Activated T-helper 1 cell treated with Interleukin-2 at 50 U/mL for 16 hours (primary cell): ENCODE measurements at regions not wholly inside any gene's neighbourhood (a gene's known extent, or its start where the extent isn't known, plus 50 kb on each side); places are given as distances from the start of the nearest gene placed in this dataset.

ENCODE experiments used
- DNase-seq: peaks from one replicate; pipeline ENCODE4 v3.0.0-alpha.2; 2020; ENCODE audit warnings: low read depth

DNA sequence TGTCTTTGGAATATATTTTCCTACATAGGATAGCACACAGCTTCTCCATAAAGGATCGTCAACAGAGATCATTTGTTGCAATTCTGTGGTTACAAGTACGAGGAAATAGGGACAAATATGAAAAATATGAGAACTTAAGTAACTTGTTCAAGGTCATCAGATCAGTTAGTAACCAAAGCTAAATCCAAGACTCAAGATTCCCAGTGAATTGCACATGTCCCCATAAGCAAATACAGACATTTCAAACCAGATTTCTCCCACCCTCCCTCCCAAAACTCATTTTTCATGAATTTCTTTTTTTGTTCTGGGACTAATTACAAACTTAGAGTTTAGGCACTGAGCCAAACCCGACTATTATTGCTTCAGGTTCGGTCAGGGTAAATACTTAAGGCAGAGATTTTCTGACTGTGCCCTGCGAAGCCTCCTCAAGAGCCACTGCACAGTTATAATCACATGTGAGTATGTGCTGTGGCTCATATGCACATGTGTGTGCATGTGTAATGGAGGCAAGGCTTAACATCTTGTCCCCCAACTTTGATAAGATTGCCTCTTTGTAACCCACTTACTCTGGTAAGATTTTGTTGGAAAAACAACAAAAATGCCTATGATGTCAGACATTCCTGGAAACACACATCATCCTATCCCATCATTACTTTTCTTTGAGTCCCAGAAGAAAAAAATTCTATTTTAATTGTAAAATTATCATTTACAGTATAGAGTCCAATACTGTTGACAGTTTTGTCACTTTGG is 216.2 kb downstream of the CD83 start:
- DNase-seq, result no peak

GRCh38 chr6:14335071-14335470 is 217.5 kb downstream of the CD83 start:
- no peak for DNase-seq

DNA sequence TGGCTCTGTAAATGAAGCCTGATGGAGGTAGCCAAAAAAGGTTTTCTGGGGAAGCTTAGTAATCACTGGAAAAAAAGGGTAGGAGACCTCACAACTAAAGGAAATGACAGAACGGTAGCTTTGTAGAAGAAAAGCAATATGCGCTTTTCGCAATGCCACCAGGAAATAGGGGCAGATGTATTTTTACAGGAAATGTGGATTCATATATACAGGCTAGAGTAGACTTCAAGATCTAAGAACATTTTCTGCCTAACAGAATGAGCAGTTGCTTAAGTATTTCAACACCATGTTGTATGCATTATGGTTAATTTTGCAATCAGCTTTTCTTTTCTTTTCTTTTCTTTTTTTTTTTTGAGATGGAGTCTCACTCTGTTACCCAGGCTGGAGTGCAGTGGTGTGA is 219.6 kb downstream of the CD83 start:
- DNase-seq, result no peak

DNA sequence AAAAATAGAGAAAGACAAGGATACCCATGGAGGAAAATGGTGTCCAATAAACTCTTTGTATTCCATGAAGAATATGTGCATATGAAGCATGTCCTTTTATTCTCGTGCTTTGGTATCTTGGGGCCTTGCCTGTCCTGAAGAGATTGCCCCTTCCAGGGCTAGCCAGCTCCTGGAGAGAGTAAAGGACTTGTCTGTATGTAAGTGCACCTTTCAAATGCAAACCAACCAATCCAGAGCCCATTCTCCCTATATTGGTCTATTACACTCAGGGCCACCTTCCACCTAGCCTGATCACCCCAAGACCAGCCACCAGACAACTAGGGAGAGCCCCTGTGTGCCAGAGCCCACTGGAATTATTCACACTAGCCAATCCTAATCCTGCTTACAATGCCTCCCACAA is 221.6 kb downstream of the CD83 start:
- no peak for DNase-seq

DNA sequence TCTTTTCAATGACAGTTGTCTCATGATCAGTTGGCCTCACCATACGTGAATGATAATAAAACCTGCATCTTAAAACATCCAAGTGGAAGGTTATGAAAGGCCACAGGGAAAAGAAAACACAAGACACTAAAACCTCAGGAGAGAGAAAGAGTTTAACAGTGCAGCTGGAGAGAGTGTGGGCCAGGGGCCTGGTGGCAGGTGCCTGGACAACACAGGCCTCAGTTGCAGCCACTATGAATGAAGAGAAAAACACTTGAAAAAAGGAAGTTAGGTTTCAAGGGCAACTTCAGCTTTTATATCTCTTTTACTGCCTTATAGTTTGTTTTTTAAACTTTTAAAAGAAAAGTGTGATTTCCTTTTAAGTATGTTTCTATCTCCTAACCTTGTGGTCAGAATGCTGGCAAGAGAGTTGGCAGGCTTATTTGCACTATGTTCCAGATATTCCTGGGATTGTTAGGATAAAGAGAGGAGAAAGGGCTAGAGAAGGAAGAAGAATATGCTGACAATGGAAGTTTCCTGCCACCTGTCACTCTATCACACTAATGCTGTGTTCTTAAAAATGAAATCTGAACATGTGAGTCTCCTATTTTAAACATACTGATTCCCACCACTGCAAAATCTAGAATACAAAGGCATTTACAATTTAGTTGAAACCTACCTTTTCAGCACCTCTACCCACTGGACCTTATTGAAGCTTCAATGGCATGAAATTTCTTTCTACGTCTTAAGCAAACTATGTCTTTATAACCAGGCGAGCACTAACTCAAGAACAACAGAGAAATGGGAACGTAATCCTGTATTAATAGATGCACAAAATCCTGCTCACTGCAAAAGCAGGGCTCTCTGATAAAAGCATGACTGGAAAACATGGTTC is 222.4 kb downstream of the CD83 start:
- DNase-seq, result no peak

GRCh38 chr6:14344486-14344885 is 226.9 kb downstream of the CD83 start:
- DNase-seq, result no peak

DNA sequence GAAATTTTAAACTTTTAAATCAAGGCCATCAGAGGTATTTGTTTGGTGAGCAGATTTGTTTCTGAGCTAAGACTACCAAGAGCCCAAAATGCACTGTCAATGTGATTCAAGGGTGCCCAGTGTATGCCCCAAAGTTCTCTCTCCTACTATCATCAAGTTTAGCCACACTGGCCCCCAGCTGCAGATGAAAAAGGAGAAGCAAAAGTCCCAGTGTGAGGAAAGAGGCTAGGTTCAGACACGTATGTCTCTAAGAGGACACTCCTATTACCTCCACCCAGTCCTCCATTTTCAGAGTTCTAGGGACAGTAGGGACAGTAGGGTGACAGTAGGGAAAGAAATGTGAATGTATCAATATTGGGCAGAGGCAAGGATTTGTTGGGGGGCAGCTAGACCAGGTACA is 230.8 kb downstream of the CD83 start:
- DNase-seq, result no peak

DNA sequence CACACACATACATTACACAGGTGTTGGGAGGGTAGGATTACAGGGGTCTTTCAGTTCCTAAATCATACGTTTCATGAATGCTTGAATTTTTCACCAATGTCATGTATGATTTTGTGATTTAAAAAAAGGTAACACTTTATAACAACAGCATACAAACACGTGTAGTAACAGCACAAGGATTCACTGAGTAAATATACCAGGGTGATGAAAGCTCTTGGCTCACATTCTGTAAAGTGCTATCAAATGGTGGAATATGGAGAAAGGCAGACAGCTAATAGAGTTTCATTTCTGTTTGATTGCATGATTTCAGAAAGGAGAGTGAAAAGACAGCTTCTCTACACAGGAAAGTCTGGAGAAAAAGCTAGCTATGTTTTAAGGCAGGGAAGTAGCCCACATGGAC is 231.9 kb downstream of the CD83 start:
- DNase-seq, result no peak

GRCh38 chr6:14350210-14350609 is 232.6 kb downstream of the CD83 start:
- DNase-seq, result no peak

DNA sequence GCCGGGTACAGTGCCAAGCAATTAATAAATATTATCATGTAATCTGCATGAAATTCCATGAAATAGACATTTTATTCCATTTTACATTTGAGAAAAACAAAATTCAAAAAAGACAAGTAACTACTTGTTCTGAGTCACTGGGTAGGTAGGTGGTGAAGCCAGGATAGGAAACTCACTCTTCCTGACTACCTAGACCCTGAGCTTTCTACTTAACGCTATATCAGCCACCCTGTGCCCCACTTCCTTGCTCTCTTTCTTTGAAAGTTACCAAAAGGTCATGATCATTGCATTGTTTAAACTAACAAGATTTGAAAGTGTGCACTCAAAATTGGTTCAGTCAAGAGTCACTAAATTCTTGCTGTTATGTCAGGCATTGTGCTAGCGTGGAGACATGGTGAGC is 235.7 kb downstream of the CD83 start:
- DNase-seq, result no peak

DNA sequence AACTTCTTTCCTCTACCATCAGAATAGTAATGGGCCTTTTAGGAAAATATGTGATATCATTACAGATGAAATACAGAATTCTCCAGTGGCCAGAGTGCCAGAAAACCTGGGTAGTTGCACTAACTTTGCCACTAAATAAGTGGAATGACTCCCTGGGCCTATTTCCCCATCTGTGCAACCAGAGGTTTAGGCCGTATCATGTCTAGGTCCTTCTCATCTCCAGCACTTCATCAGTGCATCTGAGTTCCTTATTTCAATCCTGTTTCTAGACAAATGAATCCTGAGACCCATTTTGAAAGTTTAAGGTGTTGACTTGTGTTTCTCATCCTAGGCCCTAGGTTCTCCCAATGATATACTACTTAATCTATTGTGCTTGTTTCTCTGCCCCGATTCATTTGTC is 236.2 kb downstream of the CD83 start:
- DNase-seq, result no peak

GRCh38 chr6:14354919-14355572 is 237.5 kb downstream of the CD83 start:
- DNase-seq, result no peak

GRCh38 chr6:14359438-14359837 is 241.9 kb downstream of the CD83 start:
- no peak for DNase-seq

GRCh38 chr6:14360565-14360964 is 243.0 kb downstream of the CD83 start:
- no peak for DNase-seq

DNA sequence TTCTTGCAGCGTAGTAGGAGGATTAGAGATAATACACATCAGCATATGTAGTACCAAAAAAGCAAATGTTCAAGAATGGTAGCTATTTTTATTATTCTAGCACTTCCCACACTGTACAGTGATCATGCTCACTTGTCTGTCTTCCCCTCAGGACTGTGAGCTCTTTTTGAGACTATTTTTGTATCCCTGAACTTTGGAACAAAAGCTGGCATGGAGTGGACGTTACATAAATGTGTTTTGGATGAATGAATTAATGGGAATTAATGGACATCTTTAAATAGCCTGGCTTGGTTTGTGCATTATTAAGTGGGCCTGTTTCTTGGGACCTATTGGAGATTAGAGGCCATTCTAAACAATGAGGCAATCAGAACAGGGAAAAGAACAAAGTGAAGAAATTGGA is 243.7 kb downstream of the CD83 start:
- DNase-seq, result no peak

GRCh38 chr6:14361956-14362587 is 244.5 kb downstream of the CD83 start:
- DNase-seq, result no peak

DNA sequence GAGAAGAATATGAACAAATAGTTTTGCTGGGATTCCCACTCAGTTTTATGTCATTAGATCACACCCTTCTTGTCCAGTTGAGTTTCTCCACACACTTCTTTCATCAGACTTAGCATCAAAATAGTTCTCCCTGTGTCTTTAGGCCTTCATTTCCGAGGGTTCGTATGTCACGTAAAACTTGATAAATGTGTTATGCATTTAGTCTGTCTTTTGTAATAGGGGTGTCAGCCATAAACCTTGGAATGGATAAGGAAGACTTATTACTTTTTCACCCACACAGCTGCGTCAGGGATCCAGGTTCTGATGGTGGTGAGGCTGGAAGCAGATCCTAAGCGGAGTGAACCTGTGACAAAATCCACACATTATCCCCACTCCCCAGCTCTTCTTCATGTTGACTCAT is 246.8 kb downstream of the CD83 start:
- DNase-seq, result no peak

- DNase-seq, result no peak
Observed at GRCh38 chr6:14365393-14365792, 247.8 kb downstream of the CD83 start.

DNA sequence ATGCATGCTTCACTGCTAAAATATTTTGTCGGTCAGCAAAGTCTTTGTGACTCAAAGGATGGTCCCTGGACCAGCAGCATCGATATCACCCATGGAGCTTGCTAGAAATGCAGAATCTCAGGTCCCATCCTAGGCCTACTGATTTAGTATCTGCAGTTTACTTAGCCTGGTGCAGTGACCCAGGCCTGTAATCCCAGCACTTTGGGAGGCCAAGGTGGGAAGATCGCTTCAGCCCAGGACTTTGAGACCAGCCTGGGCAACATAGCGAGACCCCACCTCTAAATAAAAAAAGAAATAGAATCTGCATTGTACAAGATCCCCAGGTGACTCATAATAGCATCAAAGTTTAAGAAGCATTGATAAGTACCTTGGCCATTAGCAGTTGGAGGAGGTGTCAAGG is 248.7 kb downstream of the CD83 start:
- no peak for DNase-seq

- no peak for DNase-seq
Observed at GRCh38 chr6:14366872-14367271, 249.3 kb downstream of the CD83 start.

DNA sequence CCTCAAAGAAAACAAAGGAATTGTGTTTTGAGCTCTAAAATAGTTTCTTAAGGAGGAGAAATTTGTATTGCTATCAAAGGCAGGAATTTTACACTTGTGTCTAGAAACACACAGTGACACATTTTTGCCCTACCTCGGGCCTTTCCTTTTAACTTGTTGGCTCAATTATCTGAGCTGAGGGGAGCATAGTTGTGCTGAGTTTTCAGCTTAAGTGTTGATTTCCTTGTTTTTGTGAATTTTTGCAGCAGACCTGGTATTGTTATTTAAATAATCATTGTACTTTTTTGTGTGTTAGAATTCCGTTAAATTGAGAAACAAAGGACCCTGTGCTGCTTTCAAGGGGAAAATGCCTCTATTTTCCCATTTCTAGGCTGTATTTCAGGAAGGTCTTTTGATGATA is 249.7 kb downstream of the CD83 start:
- no peak for DNase-seq

- no peak for DNase-seq
Observed at GRCh38 chr6:14369717-14370116, 252.1 kb downstream of the CD83 start.

- DNase-seq, result no peak
Observed at GRCh38 chr6:14371530-14371929, 254.0 kb downstream of the CD83 start.
